ENCODE measurements at regions not wholly inside any gene's neighbourhood (a gene's known extent, or its start where the extent isn't known, plus 50 kb on each side); places are given as distances from the start of the nearest gene placed in this dataset.

GRCh38 chr3:153757839-153758238 is 363.4 kb upstream of the ARHGEF26 start:
- TF ChIP-seq, protein P1, sequence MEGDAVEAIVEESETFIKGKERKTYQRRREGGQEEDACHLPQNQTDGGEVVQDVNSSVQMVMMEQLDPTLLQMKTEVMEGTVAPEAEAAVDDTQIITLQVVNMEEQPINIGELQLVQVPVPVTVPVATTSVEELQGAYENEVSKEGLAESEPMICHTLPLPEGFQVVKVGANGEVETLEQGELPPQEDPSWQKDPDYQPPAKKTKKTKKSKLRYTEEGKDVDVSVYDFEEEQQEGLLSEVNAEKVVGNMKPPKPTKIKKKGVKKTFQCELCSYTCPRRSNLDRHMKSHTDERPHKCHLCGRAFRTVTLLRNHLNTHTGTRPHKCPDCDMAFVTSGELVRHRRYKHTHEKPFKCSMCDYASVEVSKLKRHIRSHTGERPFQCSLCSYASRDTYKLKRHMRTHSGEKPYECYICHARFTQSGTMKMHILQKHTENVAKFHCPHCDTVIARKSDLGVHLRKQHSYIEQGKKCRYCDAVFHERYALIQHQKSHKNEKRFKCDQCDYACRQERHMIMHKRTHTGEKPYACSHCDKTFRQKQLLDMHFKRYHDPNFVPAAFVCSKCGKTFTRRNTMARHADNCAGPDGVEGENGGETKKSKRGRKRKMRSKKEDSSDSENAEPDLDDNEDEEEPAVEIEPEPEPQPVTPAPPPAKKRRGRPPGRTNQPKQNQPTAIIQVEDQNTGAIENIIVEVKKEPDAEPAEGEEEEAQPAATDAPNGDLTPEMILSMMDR (IDR thresholded peaks at IDR 0.05), result no peak
- no peak for TF ChIP-seq POLR2A (IDR thresholded peaks at IDR 0.05)

Data from adrenal gland (tissue), 5 donors.